ENCODE measurements at regions not wholly inside any gene's neighbourhood (a gene's known extent, or its start where the extent isn't known, plus 50 kb on each side); places are given as distances from the start of the nearest gene placed in this dataset.
"Not testable (repeated sequence)": the region's sequence is repeated elsewhere in the genome, so short reads cannot be mapped to it uniquely, and the experiment has no call there.

- DNase-seq (peak; percentile 74), ATAC-seq (peak; percentile 51)
- POLR2A ChIA-PET; H3K4me1 Mint-ChIP-seq (ENCODE audit: low read depth); H3K9me3 Mint-ChIP-seq; CTCF ChIA-PET; H3K4me3 Mint-ChIP-seq; H3K27ac Mint-ChIP-seq; H3K36me3 Mint-ChIP-seq (ENCODE audit: low read depth); intact Hi-C loops (cut with micrococcal nuclease): not testable (repeated sequence)
- TF ChIP-seq CTCF (IDR thresholded peaks at IDR 0.05) = peak; percentile 26
- peaks cover 11% of the 10 kb centered on the region for H3K27me3 Mint-ChIP-seq
These were observed 323.5 kb downstream of the KLF13 start for GRCh38 chr15:31650055-31650701.

- H3K4me3 Mint-ChIP-seq; H3K4me1 Mint-ChIP-seq (ENCODE audit: low read depth); H3K27ac Mint-ChIP-seq; POLR2A ChIA-PET; H3K27me3 Mint-ChIP-seq; DNase-seq; ATAC-seq; H3K9me3 Mint-ChIP-seq; intact Hi-C loops (cut with micrococcal nuclease); CTCF ChIA-PET; H3K36me3 Mint-ChIP-seq (ENCODE audit: low read depth): not testable (repeated sequence)
These were observed 330.3 kb downstream of the KLF13 start for GRCh38 chr15:31656915-31657314.

DNA sequence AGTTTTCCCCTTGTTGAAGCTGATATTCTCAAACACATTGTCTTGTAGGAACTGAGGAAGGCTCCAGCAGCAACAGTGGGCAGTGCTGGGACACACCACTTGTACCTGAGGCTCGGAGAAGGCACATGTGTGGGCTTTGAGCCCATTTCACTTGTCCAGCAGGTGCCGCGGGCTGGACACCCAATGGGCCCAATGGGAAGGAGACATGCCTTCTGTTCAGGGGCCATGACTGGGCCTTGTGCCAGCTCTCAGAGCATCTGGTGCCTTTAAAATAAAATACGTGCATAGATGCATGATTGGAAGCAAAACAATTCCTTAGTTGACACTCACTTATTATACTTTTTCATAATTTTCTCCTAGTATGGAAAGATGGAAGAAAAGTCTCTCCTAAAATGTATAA lies 334.2 kb downstream of the KLF13 start:
- ATAC-seq = no peak
- no peaks in the 10 kb centered on the region for H3K36me3 Mint-ChIP-seq (ENCODE audit: low read depth)
- no peaks in the 10 kb centered on the region for H3K9me3 Mint-ChIP-seq
- H3K27ac Mint-ChIP-seq = no peak overlapping the region
- no peak for DNase-seq
- intact Hi-C loops (cut with micrococcal nuclease) = no loop called here
- peaks cover 3% of the 10 kb centered on the region for H3K27me3 Mint-ChIP-seq
- H3K4me3 Mint-ChIP-seq = no peak overlapping the region
- TF ChIP-seq CTCF (IDR thresholded peaks at IDR 0.05) = no peak
- CTCF ChIA-PET = no interaction called here
- POLR2A ChIA-PET = no interaction called here
- H3K4me1 Mint-ChIP-seq (ENCODE audit: low read depth) = no peaks in the 10 kb centered on the region

DNA sequence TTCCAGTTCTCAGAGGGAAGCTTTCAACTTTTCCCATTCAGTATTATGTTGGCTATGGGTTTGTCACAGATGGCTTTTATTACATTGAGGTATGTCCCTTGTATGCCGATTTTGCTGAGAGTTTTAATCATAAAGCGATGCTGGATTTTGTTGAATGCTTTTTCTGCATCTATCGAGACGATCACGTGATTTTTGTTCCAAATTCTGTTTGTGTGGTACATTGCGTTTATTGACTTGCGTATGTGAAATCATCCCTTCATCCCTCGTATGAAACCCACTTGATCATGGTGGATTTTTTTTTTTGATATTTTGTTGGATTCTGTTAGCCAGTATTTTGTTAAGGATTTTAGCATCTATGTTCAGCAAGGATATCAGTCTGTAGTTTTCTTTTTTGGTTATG lies 339.1 kb downstream of the KLF13 start:
- H3K4me3 Mint-ChIP-seq; H3K27ac Mint-ChIP-seq; H3K4me1 Mint-ChIP-seq (ENCODE audit: low read depth); POLR2A ChIA-PET; ATAC-seq; H3K36me3 Mint-ChIP-seq (ENCODE audit: low read depth); H3K9me3 Mint-ChIP-seq; CTCF ChIA-PET; intact Hi-C loops (cut with micrococcal nuclease); DNase-seq: not testable (repeated sequence)
- H3K27me3 Mint-ChIP-seq = peaks cover 19% of the 10 kb centered on the region

DNA sequence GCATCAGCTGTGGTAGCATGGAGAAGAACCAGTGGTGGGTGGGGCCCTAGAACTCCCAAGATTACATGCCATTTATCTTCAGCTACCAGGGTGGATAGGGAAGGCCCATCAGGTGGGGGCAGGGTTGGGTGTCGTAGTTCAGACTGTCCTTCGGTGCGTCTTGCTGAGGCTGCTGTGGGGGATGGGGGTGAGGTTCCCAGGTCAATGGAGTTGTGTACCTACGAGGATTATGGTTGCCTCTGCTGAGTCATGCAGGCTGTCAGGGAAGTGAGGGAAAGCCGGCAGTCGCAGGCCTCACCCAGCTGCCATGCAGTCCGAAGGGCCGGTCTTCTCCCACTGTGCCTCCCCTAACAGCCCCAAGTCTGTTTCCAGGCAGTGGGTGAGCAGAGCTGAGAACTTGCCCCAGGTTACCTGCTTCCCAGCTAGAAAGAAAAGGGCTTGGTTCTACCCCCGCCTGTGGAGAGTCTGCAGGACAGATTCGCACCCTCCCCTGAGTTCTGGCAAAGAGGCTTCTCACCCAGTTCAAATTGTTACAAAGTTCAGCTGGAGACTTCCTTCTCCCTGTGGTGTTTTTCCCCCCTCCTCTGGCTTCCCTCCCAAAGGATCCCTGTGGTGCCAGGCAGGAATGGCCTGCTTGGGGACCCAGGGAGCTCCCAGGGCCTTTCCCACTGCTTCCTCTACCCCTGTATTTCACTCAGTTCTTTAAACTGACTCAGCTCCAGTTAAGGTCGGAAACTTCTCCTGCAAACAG lies 342.7 kb downstream of the KLF13 start:
- CTCF ChIA-PET; ATAC-seq; POLR2A ChIA-PET; H3K27ac Mint-ChIP-seq; H3K4me3 Mint-ChIP-seq; H3K9me3 Mint-ChIP-seq; H3K36me3 Mint-ChIP-seq (ENCODE audit: low read depth); DNase-seq; H3K4me1 Mint-ChIP-seq (ENCODE audit: low read depth); intact Hi-C loops (cut with micrococcal nuclease): not testable (repeated sequence)
- H3K27me3 Mint-ChIP-seq = peaks cover 26% of the 10 kb centered on the region

DNA sequence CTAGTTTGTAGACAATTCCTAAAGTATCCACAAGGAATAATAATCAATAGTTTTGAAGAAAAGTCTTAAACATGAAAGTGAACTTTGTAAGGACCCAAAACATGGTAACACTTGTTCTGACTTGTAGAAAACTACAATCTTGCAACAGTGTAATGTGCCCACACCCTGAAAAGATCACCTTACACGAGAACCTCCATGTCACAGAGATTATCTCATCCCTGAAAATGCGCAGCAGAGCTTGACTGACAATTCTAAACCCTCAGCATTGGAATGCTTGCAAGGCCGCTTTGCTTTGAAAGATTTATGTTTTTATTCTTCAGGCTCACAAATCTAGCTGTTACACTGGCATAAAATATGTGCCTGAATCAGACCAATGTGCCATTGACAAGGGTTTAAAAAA lies 346.6 kb downstream of the KLF13 start:
- intact Hi-C loops (cut with micrococcal nuclease); CTCF ChIA-PET; ATAC-seq; H3K36me3 Mint-ChIP-seq (ENCODE audit: low read depth); H3K27ac Mint-ChIP-seq; H3K9me3 Mint-ChIP-seq; H3K4me3 Mint-ChIP-seq; DNase-seq; POLR2A ChIA-PET; H3K4me1 Mint-ChIP-seq (ENCODE audit: low read depth): not testable (repeated sequence)
- peaks cover 15% of the 10 kb centered on the region for H3K27me3 Mint-ChIP-seq

DNA sequence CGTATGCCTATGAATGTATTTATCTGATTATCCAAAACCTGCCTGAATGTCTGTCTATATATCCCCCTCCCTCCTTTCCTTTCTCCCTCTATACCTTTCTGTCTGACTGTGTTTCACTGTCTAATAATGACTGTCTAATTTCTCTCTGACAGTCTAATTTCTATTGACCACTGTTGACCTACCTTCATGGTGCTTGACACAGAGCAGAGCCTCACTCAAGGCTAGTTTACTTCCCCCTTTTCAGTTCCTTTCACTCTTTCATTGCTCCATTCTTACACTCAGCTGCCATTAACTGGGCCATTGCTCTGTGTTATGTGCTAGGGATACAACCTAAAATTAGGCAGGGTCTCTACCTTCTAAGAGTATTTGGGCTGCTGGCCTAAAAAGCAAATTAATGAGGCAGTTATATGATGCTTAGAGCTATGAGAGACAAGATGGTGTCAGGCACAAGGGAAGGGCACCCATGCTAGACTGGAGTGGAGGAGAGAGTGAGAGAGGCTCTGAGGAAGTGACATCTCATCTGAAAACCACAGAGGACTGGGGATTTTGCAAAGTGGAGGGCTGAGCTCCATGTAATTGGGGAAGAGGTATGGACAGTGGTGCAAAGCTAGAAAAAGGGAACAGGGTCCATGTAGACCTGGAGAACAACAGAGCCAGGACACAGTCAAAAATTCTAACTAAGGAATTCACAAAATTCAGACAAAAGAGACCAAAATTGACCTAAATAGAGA lies 348.6 kb upstream of the CHRNA7 start:
- H3K36me3 Mint-ChIP-seq (ENCODE audit: low read depth); H3K27me3 Mint-ChIP-seq; ATAC-seq; H3K27ac Mint-ChIP-seq; DNase-seq; POLR2A ChIA-PET; H3K4me1 Mint-ChIP-seq (ENCODE audit: low read depth); H3K9me3 Mint-ChIP-seq; intact Hi-C loops (cut with micrococcal nuclease); CTCF ChIA-PET; H3K4me3 Mint-ChIP-seq: not testable (repeated sequence)

DNA sequence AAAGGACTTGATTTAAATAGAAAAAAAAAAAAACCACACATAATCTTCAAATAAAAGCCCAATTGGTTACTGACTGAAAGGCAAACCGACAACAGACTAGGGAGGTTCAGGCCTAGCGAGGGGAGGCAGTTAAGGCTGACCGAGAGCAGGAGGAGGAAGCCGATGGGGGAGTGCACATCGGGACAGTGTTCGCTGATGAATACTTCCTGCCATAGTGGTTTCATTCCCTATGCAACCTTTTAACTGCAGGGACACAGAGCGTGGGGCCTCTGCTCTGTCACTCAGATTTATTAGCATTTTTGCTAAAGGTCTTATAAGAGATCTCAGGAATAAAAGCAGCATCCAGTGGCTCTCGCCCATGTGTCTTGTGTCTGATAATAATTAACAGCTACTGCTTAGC lies 343.2 kb upstream of the CHRNA7 start:
- H3K27ac Mint-ChIP-seq; H3K27me3 Mint-ChIP-seq; DNase-seq; CTCF ChIA-PET; H3K4me3 Mint-ChIP-seq; POLR2A ChIA-PET; H3K9me3 Mint-ChIP-seq; intact Hi-C loops (cut with micrococcal nuclease); ATAC-seq; H3K4me1 Mint-ChIP-seq (ENCODE audit: low read depth); H3K36me3 Mint-ChIP-seq (ENCODE audit: low read depth): not testable (repeated sequence)

DNA sequence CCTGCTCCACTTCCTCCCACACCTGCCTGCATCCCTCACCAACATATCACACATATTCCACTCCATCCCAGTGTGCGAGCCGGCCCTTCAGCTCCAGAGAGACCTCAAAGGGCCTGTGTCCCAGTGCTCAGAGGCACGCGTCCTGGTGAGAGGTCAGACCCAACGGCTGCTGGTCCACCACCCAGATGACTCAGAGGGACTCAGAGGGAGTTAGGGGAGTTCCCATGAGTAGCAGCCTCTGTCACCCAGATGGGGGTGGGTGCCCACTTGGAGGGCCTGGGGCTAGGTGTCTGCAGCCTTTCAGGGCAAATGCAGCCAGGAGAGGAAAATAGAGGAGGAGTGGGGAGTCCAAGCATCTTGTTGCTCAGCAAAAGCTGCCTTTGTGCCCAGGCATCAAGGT lies 333.8 kb upstream of the CHRNA7 start:
- ATAC-seq; H3K9me3 Mint-ChIP-seq; CTCF ChIA-PET; H3K27ac Mint-ChIP-seq; H3K4me3 Mint-ChIP-seq; H3K36me3 Mint-ChIP-seq (ENCODE audit: low read depth); intact Hi-C loops (cut with micrococcal nuclease); H3K27me3 Mint-ChIP-seq; DNase-seq; POLR2A ChIA-PET; H3K4me1 Mint-ChIP-seq (ENCODE audit: low read depth): not testable (repeated sequence)

DNA sequence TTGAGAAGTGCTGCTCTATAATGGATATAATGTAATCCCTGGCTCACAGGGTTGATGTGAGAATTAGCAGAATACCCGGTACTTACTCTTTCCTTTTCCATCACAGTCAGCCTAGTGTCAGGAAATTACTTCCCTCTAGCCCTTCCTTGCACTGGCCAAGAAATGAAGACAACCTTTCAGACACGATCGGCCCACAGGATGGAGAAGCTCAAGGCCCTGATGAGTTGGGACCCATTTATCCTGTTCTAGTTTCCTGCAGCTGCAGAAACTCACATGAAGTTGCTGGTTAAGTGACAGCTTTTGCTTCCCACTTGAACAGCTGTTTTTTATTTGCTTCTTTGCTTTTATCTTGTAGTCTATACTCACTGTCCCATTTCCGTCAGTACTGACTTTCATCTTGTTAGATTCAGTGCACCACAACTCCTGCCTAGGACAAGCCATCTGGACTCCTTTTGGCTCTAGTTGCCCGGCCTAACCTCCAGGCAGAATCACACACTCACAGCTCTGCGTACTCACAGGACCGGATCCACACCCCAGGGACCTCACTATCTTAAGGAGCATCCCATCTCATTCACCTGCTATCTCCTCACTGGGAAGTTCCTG lies 325.1 kb upstream of the CHRNA7 start:
- H3K9me3 Mint-ChIP-seq; ATAC-seq; H3K27ac Mint-ChIP-seq; H3K27me3 Mint-ChIP-seq; DNase-seq; H3K4me1 Mint-ChIP-seq (ENCODE audit: low read depth); intact Hi-C loops (cut with micrococcal nuclease); POLR2A ChIA-PET; CTCF ChIA-PET; H3K4me3 Mint-ChIP-seq; H3K36me3 Mint-ChIP-seq (ENCODE audit: low read depth): not testable (repeated sequence)

Measured in activated CD8-positive, alpha-beta T cell treated with anti-CD3 and anti-CD28 coated beads for 36 hours (primary cell).